Lung (tissue), 11 donors: ENCODE measurements at regions not wholly inside any gene's neighbourhood (a gene's known extent, or its start where the extent isn't known, plus 50 kb on each side); places are given as distances from the start of the nearest gene placed in this dataset.

Experiments
- ATAC-seq: fragments of 200-7000 bp; cut with Tn5 transposase; one replicate; pipeline ENCODE4 v1.9.1; 2020; ENCODE audit warnings: moderate number of reproducible peaks; ENCODE audit not compliant: insufficient read depth, low FRiP score
- DNase-seq, 3 donors: peaks; one replicate each; pipeline ENCODE4 v3.0.0-alpha.2; 2013 to 2017
- H3K27ac ChIP-seq, 2 donors: one replicate each; pipeline ENCODE4 v1.5.1; 2013; ENCODE audit warnings: mild to moderate bottlenecking in 2 of 2, moderate library complexity in 2 of 2, control low read depth in 1 of 2, inconsistent platforms in 1 of 2, low read depth in 1 of 2, low read length in 1 of 2
- H3K27me3 ChIP-seq, 3 donors: one replicate each; pipeline ENCODE4 v1.5.1; 2013; ENCODE audit warnings: low read length in 2 of 3; ENCODE audit not compliant: control insufficient read depth in 3 of 3, insufficient read depth in 3 of 3
- H3K36me3 ChIP-seq, 4 donors: one replicate each; pipeline ENCODE4 v1.5.1; 2013; ENCODE audit warnings: low read length in 4 of 4, mild to moderate bottlenecking in 1 of 4, moderate library complexity in 1 of 4; ENCODE audit not compliant: control insufficient read depth in 4 of 4, insufficient read depth in 4 of 4
- H3K4me1 ChIP-seq, 5 donors: one replicate each; pipeline ENCODE4 v1.5.1; 2013; ENCODE audit warnings: low read length in 5 of 5, mild to moderate bottlenecking in 2 of 5, moderate library complexity in 1 of 5; ENCODE audit not compliant: control insufficient read depth in 5 of 5, insufficient read depth in 5 of 5
- H3K4me3 ChIP-seq: one replicate; pipeline ENCODE4 v1.5.1; 2013; ENCODE audit warnings: mild to moderate bottlenecking, control low read depth, moderate library complexity
- H3K9ac ChIP-seq, 2 donors: one replicate each; pipeline ENCODE4 v1.5.1; 2013; ENCODE audit warnings: low read length in 2 of 2, control low read depth in 1 of 2; ENCODE audit not compliant: insufficient read depth in 1 of 2
- H3K9me3 ChIP-seq, 4 donors: one replicate each; pipeline ENCODE4 v1.5.1; 2013; ENCODE audit warnings: low read length in 3 of 4, mild to moderate bottlenecking in 1 of 4, moderate library complexity in 1 of 4; ENCODE audit not compliant: control insufficient read depth in 4 of 4, insufficient read depth in 3 of 4
- CTCF ChIP-seq: IDR thresholded peaks from 2 replicates; pipeline ENCODE4 v1.5.1; 2012; ENCODE audit warnings: mild to moderate bottlenecking; ENCODE audit errors: control extremely low read depth, extremely low read depth
- WGBS, 2 donors: extraction: QIAGEN DNeasy Blood & Tissue Kit; methylation state at CpG; one replicate each; pipeline ENCODE4 v1.1.7; 2013; 5-methylcytosine and 5-hydroxymethylcytosine counted together
- donor health status: control.
- donor health status: control.
- donor health status: Bipolar disorder and iron deficiency.
- donor health status: healthy.
- donor health status: DM: yes; HTN: yes; CAD: no.

- Histone ChIP-seq H3K36me3 (no peaks in the 10 kb centered on the region), H3K27ac (no peak overlapping the region), H3K4me3 (no peak overlapping the region), H3K9me3 (no peaks in the 10 kb centered on the region), H3K4me1 (peaks cover 0 to 62% (median 19%) of the 10 kb centered on the region in 5 donors), H3K27me3 (no peaks in the 10 kb centered on the region), H3K9ac (no peak overlapping the region)
- no peak for ATAC-seq
- TF ChIP-seq CTCF, result no peak
- WGBS, 2 donors, result 39 to 71% methylated on average over 2 of the region's 2 CpGs
- peak in 2 of 3 donors; percentile 77 to 78 for DNase-seq
Measured at GRCh38 chr6:149223904-149224351, 93.6 kb upstream of the TAB2 start.

GRCh38 chr6:149224399-149224798, 93.1 kb upstream of the TAB2 start:
- Histone ChIP-seq H3K4me1 (peaks cover 0 to 65% (median 20%) of the 10 kb centered on the region in 5 donors), H3K9me3 (no peaks in the 10 kb centered on the region), H3K9ac (no peak overlapping the region), H3K4me3 (no peak overlapping the region), H3K27ac (no peak overlapping the region), H3K27me3 (no peaks in the 10 kb centered on the region), H3K36me3 (no peaks in the 10 kb centered on the region)
- 86 to 93% methylated on average over 6 of the region's 6 CpGs for WGBS, 2 donors
- no peak for TF ChIP-seq CTCF
- DNase-seq, result no peak
- ATAC-seq, result no peak

GRCh38 chr6:149225370-149225769, 92.1 kb upstream of the TAB2 start:
- WGBS, 2 donors, result 82 to 84% methylated on average over 3 of the region's 3 CpGs
- no peaks in the 10 kb centered on the region for H3K36me3 ChIP-seq
- ATAC-seq (no peak), DNase-seq (no peak)
- no peak overlapping the region for H3K27ac ChIP-seq
- no peak for TF ChIP-seq CTCF
- H3K9me3 ChIP-seq, result no peaks in the 10 kb centered on the region
- no peak overlapping the region for H3K4me3 ChIP-seq
- no peak overlapping the region for H3K9ac ChIP-seq
- peaks cover 0 to 72% (median 20%) of the 10 kb centered on the region in 5 donors for H3K4me1 ChIP-seq
- H3K27me3 ChIP-seq, result no peaks in the 10 kb centered on the region

GRCh38 chr6:149225946-149226345, 91.6 kb upstream of the TAB2 start:
- no peak for TF ChIP-seq CTCF
- H3K36me3 ChIP-seq, result no peaks in the 10 kb centered on the region
- H3K9me3 ChIP-seq, result no peaks in the 10 kb centered on the region
- no peak overlapping the region for H3K4me3 ChIP-seq
- WGBS, 2 donors, result 95 to 96% methylated on average over 10 of the region's 10 CpGs
- ATAC-seq (no peak), DNase-seq (no peak)
- H3K4me1 ChIP-seq, result peaks cover 0 to 74% (median 20%) of the 10 kb centered on the region in 5 donors
- no peak overlapping the region for H3K27ac ChIP-seq
- no peaks in the 10 kb centered on the region for H3K27me3 ChIP-seq
- no peak overlapping the region for H3K9ac ChIP-seq
